ENCODE measurements at regions not wholly inside any gene's neighbourhood (a gene's known extent, or its start where the extent isn't known, plus 50 kb on each side); places are given as distances from the start of the nearest gene placed in this dataset.
"Not testable (repeated sequence)": the region's sequence is repeated elsewhere in the genome, so short reads cannot be mapped to it uniquely, and the experiment has no call there.

DNA sequence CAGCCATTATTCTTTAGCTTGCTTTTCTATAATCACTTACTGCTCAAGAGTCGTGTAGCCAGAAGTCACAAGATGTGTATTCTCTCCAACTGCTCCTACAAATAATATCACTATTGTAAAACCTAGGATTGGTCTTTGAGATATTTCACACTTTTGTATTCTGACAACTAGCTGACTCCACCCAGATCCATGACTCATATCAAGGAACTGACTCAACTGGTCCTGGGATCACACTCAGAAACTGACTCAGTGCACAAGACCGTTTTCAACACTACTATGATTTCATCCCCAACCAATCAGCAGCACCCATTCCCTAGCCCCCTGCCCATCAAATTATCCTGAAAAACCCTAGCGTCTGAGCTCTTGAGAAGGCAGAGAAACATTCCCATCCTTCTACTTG, 56.5 kb upstream of the ORC5 start:
- no peak overlapping the region for H3K27ac ChIP-seq
- no peak overlapping the region for H3K4me3 ChIP-seq
- no peak for DNase-seq
- H3K9me3 ChIP-seq: no peaks in the 10 kb centered on the region
- no peaks in the 10 kb centered on the region for H3K27me3 ChIP-seq
- no peaks in the 10 kb centered on the region for H3K4me1 ChIP-seq
- no peak for TF ChIP-seq POLR2A (IDR thresholded peaks at IDR 0.05)
- TF ChIP-seq, protein P1, sequence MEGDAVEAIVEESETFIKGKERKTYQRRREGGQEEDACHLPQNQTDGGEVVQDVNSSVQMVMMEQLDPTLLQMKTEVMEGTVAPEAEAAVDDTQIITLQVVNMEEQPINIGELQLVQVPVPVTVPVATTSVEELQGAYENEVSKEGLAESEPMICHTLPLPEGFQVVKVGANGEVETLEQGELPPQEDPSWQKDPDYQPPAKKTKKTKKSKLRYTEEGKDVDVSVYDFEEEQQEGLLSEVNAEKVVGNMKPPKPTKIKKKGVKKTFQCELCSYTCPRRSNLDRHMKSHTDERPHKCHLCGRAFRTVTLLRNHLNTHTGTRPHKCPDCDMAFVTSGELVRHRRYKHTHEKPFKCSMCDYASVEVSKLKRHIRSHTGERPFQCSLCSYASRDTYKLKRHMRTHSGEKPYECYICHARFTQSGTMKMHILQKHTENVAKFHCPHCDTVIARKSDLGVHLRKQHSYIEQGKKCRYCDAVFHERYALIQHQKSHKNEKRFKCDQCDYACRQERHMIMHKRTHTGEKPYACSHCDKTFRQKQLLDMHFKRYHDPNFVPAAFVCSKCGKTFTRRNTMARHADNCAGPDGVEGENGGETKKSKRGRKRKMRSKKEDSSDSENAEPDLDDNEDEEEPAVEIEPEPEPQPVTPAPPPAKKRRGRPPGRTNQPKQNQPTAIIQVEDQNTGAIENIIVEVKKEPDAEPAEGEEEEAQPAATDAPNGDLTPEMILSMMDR (IDR thresholded peaks at IDR 0.05): no peak
- H3K36me3 ChIP-seq: no peaks in the 10 kb centered on the region

DNA sequence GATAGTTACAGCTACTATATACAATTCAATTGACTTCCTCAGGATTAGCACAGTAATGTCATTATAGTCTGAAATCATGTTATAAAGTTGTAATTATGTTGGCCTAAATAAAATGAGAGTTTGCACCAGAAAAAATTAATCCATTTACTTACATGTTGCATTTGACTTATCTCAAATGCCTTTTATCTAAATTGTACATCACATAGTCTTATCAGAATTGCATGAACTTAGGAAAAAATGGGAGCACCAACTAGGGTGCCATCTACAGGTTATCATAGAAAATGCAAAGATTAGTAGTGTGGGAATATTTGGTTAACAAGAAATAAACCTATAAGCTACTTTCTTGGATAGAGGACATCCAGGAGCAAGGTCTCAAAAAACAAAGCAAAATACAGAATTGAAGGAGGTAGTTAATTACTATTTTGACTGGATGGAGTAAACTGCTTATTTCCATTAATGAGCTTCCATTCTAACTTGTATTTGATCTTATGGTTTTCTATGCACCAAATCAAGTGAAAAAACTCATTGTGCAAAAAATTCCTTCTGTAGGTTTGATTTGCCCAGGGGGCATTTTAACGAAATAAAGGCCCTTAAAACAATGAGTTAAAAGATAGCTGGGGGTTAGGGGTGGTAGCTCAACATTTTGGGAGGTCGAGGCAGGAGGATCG, 60.0 kb upstream of the ORC5 start:
- no peak for DNase-seq
- no peak overlapping the region for H3K4me3 ChIP-seq
- H3K27me3 ChIP-seq: no peaks in the 10 kb centered on the region
- H3K9me3 ChIP-seq: no peaks in the 10 kb centered on the region
- no peaks in the 10 kb centered on the region for H3K36me3 ChIP-seq
- no peak overlapping the region for H3K27ac ChIP-seq
- no peaks in the 10 kb centered on the region for H3K4me1 ChIP-seq
- TF ChIP-seq, protein P1 (IDR thresholded peaks at IDR 0.05): peak in 2 of 6 experiments; percentile 35 to 42
- no peak for TF ChIP-seq POLR2A (IDR thresholded peaks at IDR 0.05)

DNA sequence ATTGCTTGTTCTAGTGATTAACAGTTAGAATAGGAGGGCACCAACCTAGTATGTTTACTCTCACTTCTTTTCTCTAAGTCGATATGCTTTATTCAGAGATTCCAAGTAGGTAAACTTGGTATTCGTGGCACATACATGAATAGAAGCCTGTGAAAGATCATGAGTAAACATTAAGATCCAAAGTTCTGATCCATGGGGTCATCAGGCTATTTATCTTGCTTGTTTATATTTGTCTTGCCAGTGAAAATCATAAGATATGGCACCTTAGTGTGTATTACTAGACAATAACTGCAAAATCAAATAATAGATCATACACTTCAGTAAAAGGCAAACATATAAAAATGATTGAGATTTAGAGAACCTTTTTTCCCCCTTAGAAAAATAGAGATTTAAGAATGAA, 56.5 kb upstream of the LHFPL3 start:
- H3K27ac ChIP-seq: no peak overlapping the region
- H3K9me3 ChIP-seq: no peaks in the 10 kb centered on the region
- TF ChIP-seq, protein P1 (IDR thresholded peaks at IDR 0.05): no peak
- TF ChIP-seq POLR2A (IDR thresholded peaks at IDR 0.05): no peak
- H3K4me3 ChIP-seq: no peak overlapping the region
- no peaks in the 10 kb centered on the region for H3K36me3 ChIP-seq
- H3K27me3 ChIP-seq: no peaks in the 10 kb centered on the region
- DNase-seq: no peak
- H3K4me1 ChIP-seq: no peaks in the 10 kb centered on the region

DNA sequence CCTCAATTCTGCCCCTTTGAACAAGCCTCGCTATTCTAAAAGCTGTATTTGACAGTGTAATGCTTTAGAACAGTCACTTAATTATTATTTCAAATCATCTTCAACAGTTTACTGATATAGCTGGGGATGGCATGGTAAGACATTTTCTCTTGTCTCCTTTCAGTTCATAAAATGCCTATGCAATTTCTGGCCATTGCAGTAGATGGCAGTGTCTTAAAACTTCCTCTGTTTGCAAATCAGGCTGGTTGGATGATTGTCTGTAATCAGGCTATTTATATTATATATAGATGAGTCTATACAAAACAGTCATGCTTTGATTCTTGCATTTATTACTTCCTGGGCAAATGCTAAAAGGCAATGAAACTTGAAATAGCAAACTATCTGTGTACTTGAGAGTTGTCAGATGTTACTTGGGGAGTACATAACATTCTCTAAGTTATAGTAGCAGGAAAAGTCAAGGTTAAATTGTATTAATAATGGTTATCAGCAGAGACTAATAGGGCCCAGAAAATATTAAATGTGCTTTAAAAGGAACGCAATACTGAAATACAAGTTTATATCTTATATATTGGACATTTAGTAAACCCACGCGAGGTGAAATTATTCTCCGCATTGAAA, 55.5 kb upstream of the LHFPL3 start:
- H3K9me3 ChIP-seq: no peaks in the 10 kb centered on the region
- no peak overlapping the region for H3K4me3 ChIP-seq
- DNase-seq: no peak
- H3K4me1 ChIP-seq: no peaks in the 10 kb centered on the region
- TF ChIP-seq, protein P1 (IDR thresholded peaks at IDR 0.05): peak in 4 of 6 experiments; percentile 33 to 58 (median 46)
- TF ChIP-seq POLR2A (IDR thresholded peaks at IDR 0.05): no peak
- H3K36me3 ChIP-seq: no peaks in the 10 kb centered on the region
- no peak overlapping the region for H3K27ac ChIP-seq
- no peaks in the 10 kb centered on the region for H3K27me3 ChIP-seq

DNA sequence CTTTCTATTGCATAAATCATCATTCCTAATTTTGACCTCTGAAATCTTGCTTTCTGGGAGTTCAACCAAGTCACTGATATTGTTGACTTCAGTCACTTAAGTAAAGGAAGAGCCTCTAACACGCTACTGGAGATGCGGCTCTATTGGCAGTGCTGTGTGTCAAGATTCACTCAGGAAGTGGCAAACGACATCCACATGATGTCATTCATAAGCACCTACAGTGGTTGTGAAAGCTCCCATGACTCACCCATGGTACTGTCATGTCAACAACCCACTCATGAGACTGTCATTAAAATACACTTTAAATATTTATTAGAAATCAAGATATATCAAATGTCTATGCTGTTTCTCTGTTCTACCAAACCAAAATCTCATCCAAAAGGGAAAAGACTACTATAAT, 52.5 kb upstream of the LHFPL3 start:
- no peaks in the 10 kb centered on the region for H3K36me3 ChIP-seq
- DNase-seq: no peak
- H3K27me3 ChIP-seq: no peaks in the 10 kb centered on the region
- TF ChIP-seq POLR2A (IDR thresholded peaks at IDR 0.05): no peak
- TF ChIP-seq, protein P1 (IDR thresholded peaks at IDR 0.05): no peak
- H3K4me1 ChIP-seq: no peaks in the 10 kb centered on the region
- no peaks in the 10 kb centered on the region for H3K9me3 ChIP-seq
- H3K27ac ChIP-seq: no peak overlapping the region
- no peak overlapping the region for H3K4me3 ChIP-seq

DNA sequence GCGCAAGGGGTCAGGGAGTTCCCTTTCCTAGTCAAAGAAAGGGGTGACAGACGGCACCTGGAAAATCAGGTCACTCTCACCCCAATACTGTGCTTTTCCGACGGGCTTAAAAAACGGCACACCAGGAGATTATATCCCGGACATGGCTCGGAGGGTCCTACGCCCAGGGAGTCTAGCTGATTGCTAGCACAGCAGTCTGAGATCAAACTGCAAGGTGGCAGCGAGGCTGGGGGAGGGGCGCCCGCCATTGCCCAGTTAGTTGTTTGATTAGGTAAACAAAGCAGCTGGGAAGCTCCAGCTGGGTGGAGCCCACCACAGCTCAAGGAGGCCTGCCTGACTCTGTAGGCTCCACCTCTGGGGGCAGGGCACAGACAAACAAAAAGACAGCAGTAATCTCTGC, 51.7 kb upstream of the LHFPL3 start:
- H3K27ac ChIP-seq, DNase-seq, H3K4me3 ChIP-seq, H3K4me1 ChIP-seq, H3K36me3 ChIP-seq, H3K9me3 ChIP-seq, H3K27me3 ChIP-seq: not testable (repeated sequence)

Measured in Peyer's patch (tissue), 4 donors.